Upper lobe of left lung (tissue), 6 donors: ENCODE measurements at regions not wholly inside any gene's neighbourhood (a gene's known extent, or its start where the extent isn't known, plus 50 kb on each side); places are given as distances from the start of the nearest gene placed in this dataset.
A peak's percentile ranks its signal among the peaks of the same experiment; 100 is the strongest.

Experiments used
- ATAC-seq, 2 donors: fragments of 200-7000 bp; cut with Tn5 transposase; one replicate each; pipeline ENCODE4 v1.9.1; 2022; ENCODE audit warnings: mild to moderate bottlenecking in 2 of 2, moderate library complexity in 2 of 2; ENCODE audit not compliant: low FRiP score in 2 of 2
- DNase-seq, 2 donors: peaks; one replicate each; pipeline ENCODE4 v3.0.0-alpha.2; 2019 to 2020
- H3K27ac ChIP-seq, 4 donors: fragments of 200-600 bp; sonication (generic); one replicate each; pipeline ENCODE4 v1.5.1; 2016 to 2019
- H3K27me3 ChIP-seq, 4 donors: fragments of 200-600 bp; sonication (generic); one replicate each; pipeline ENCODE4 v1.5.1; 2017 to 2019
- H3K36me3 ChIP-seq, 4 donors: fragments of 200-600 bp; sonication (generic); one replicate each; pipeline ENCODE4 v1.5.1; 2016 to 2019
- H3K4me1 ChIP-seq, 4 donors: fragments of 200-600 bp; sonication (generic); one replicate each; pipeline ENCODE4 v1.5.1; 2018 to 2019
- H3K4me3 ChIP-seq, 4 donors: fragments of 200-600 bp; sonication (generic); one replicate each; pipeline ENCODE4 v1.5.1; 2017 to 2019; ENCODE audit warnings: mild to moderate bottlenecking in 2 of 4, moderate library complexity in 1 of 4
- H3K9me3 ChIP-seq, 4 donors: fragments of 200-600 bp; sonication (generic); one replicate each; pipeline ENCODE4 v1.5.1; 2018 to 2019
- CTCF ChIP-seq, 6 experiments: fragments of 450-650 bp in 4 of 6; fragments of 200-600 bp in 2 of 6; sonication (generic) in 2 of 6; IDR thresholded peaks; one replicate each; pipeline ENCODE4 v1.5.1; 2016 to 2019; ENCODE audit warnings: antibody characterized with exemption in 6 of 6
- EP300 ChIP-seq, 4 donors: sonication (generic); formaldehyde crosslinking; IDR thresholded peaks; one replicate each; pipeline ENCODE4 v1.5.1; 2017; ENCODE audit warnings: antibody characterized with exemption in 4 of 4, control low read depth in 2 of 4
- POLR2A ChIP-seq, 4 donors: fragments of 450-650 bp; IDR thresholded peaks; one replicate each; pipeline ENCODE4 v1.5.1; 2016 to 2017; ENCODE audit warnings: antibody characterized with exemption in 4 of 4, mild to moderate bottlenecking in 2 of 4
- POLR2AphosphoS5 ChIP-seq, 2 donors: sonication (generic); formaldehyde crosslinking; IDR thresholded peaks; one replicate each; pipeline ENCODE4 v1.5.1; 2017; ENCODE audit warnings: antibody characterized with exemption in 2 of 2
- WGBS, 2 donors: methylation state at CpG; one replicate each; pipeline ENCODE4 v1.1.5; 2017 to 2018; 5-methylcytosine and 5-hydroxymethylcytosine counted together
- donor health status: DM: no; HTN: no; CAD: no; lungs with moderate emphysema.
- donor health status: DM: no; HTN: yes; CAD: no; lungs with severe emphysema.

- Histone ChIP-seq H3K36me3 (no peaks in the 10 kb centered on the region), H3K4me3 (no peak overlapping the region), H3K4me1 (peaks cover 0 to 8% (median 4%) of the 10 kb centered on the region in 4 donors), H3K27me3 (peaks cover 0 to 20% (median 9%) of the 10 kb centered on the region in 4 donors), H3K27ac (no peak overlapping the region), H3K9me3 (no peaks in the 10 kb centered on the region)
- ATAC-seq, result no peak
- TF ChIP-seq POLR2A (IDR thresholded peaks at IDR 0.05), result no peak
- no peak for TF ChIP-seq CTCF (IDR thresholded peaks at IDR 0.05)
- TF ChIP-seq EP300 (IDR thresholded peaks at IDR 0.05), result no peak
- TF ChIP-seq POLR2AphosphoS5 (IDR thresholded peaks at IDR 0.05), result no peak
- WGBS, 2 donors, result 89 to 100% methylated on average over 4 to 7 of the region's 7 CpGs
- peak in 1 of 2 donors; percentile 20 for DNase-seq
These were observed 99.1 kb upstream of the CCL2 start for GRCh38 chr17:34155947-34156346.

- Histone ChIP-seq H3K27ac (no peak overlapping the region), H3K9me3 (no peaks in the 10 kb centered on the region), H3K4me1 (peaks cover 0 to 8% (median 4%) of the 10 kb centered on the region in 4 donors), H3K4me3 (no peak overlapping the region), H3K27me3 (peaks cover 0 to 20% (median 9%) of the 10 kb centered on the region in 4 donors), H3K36me3 (no peaks in the 10 kb centered on the region)
- WGBS, 2 donors, result 18 to 50% methylated on average over 9 to 16 of the region's 16 CpGs
- no peak for TF ChIP-seq POLR2A (IDR thresholded peaks at IDR 0.05)
- no peak for TF ChIP-seq EP300 (IDR thresholded peaks at IDR 0.05)
- TF ChIP-seq POLR2AphosphoS5 (IDR thresholded peaks at IDR 0.05), result no peak
- no peak for TF ChIP-seq CTCF (IDR thresholded peaks at IDR 0.05)
- no peak for DNase-seq
- no peak for ATAC-seq
These were observed 98.7 kb upstream of the CCL2 start for GRCh38 chr17:34156401-34156740.

GRCh38 chr17:34156741-34157589, 98.1 kb upstream of the CCL2 start:
- ATAC-seq, result no peak
- WGBS, 2 donors, result 1 to 3% methylated on average over 33 to 42 of the region's 42 CpGs

GRCh38 chr17:34161690-34162089, 93.4 kb upstream of the CCL2 start:
- H3K27me3 ChIP-seq, result peaks cover 0 to 8% (median 0%) of the 10 kb centered on the region in 4 donors
- H3K4me3 ChIP-seq, result no peak overlapping the region
- no peak overlapping the region for H3K27ac ChIP-seq
- H3K9me3 ChIP-seq, result no peaks in the 10 kb centered on the region
- no peak for ATAC-seq
- TF ChIP-seq CTCF (IDR thresholded peaks at IDR 0.05) (no peak), POLR2AphosphoS5 (IDR thresholded peaks at IDR 0.05) (no peak), EP300 (IDR thresholded peaks at IDR 0.05) (no peak), POLR2A (IDR thresholded peaks at IDR 0.05) (no peak)
- DNase-seq, result no peak
- 48 to 76% methylated on average over 4 of the region's 4 CpGs for WGBS, 2 donors
- H3K4me1 ChIP-seq, result peaks cover 0 to 8% (median 4%) of the 10 kb centered on the region in 4 donors
- H3K36me3 ChIP-seq, result no peaks in the 10 kb centered on the region

More at GRCh38 chr17:34156741-34157589, 98.1 kb upstream of the CCL2 start:
- peak in 1 of 2 donors; percentile 77 for DNase-seq
- H3K4me1 ChIP-seq, result peaks cover 0 to 8% (median 4%) of the 10 kb centered on the region in 4 donors
- no peaks in the 10 kb centered on the region for H3K9me3 ChIP-seq
- TF ChIP-seq EP300 (IDR thresholded peaks at IDR 0.05) (no peak), CTCF (IDR thresholded peaks at IDR 0.05) (no peak), POLR2A (IDR thresholded peaks at IDR 0.05) (no peak), POLR2AphosphoS5 (IDR thresholded peaks at IDR 0.05) (no peak)
- no peak overlapping the region for H3K27ac ChIP-seq
- no peak overlapping the region for H3K4me3 ChIP-seq
- H3K36me3 ChIP-seq, result no peaks in the 10 kb centered on the region
- peaks cover 0 to 20% (median 9%) of the 10 kb centered on the region in 4 donors for H3K27me3 ChIP-seq
